Stimulated activated CD4-positive, alpha-beta T cell treated with anti-CD3 and anti-CD28 coated beads, Interleukin-1b, Interleukin-23, amount 100 ng/mL, for 1 hour (primary cell): ENCODE measurements at regions not wholly inside any gene's neighbourhood (a gene's known extent, or its start where the extent isn't known, plus 50 kb on each side); places are given as distances from the start of the nearest gene placed in this dataset.
A peak's percentile ranks its signal among the peaks of the same experiment; 100 is the strongest.
"Not testable (repeated sequence)": the region's sequence is repeated elsewhere in the genome, so short reads cannot be mapped to it uniquely, and the experiment has no call there.

ENCODE experiments used
- DNase-seq, 2 donors: peaks; one replicate each; pipeline ENCODE4 v3.0.0-alpha.2; 2020; ENCODE audit warnings: low read depth in 2 of 2

DNA sequence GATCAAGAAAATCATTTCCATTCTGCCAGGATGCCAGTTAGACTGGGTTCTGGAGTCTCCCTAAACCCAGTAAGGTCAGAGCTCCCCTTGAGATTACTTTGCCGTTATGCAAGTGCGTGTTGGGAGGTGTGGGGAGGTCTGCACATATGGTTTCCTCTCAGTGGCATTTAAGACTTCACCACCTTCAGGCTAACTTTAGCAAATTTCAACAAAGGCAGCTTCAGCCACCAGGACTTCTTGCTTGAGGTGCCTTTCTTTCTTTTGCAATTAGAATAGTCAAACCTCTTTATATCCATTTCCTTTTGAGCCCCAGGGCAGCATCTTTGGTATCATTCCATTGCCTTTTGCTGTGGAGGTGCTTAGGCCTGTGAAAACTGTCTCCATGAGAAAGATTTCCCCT lies 117.2 kb upstream of the CCND2 start:
- DNase-seq, result no peak

DNA sequence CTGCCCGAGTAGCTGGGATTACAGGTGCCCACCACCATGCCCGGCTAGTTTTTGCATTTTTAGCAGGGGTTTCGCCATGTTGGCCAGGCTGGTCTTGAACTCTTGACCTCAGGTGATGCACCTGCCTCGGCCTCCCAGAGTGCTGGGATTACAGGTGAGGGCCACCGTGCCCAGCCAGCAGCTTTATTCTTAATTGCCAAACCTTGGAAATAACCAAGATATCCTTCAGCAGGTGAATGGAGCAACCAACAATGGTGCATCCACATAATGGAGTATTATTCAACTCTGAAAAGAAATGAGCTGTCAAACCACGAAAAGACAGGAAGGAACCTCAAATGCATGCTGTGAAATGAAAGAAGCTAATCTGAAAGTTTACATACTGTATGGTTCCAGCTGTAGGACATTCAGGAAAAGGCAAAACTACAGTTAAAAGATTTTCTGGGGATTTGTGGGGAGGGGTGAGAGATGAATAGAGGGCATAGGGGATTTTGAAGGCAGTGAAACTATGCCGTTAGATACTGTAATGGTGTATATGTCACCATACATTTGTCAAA lies 118.8 kb upstream of the CCND2 start:
- no peak for DNase-seq

DNA sequence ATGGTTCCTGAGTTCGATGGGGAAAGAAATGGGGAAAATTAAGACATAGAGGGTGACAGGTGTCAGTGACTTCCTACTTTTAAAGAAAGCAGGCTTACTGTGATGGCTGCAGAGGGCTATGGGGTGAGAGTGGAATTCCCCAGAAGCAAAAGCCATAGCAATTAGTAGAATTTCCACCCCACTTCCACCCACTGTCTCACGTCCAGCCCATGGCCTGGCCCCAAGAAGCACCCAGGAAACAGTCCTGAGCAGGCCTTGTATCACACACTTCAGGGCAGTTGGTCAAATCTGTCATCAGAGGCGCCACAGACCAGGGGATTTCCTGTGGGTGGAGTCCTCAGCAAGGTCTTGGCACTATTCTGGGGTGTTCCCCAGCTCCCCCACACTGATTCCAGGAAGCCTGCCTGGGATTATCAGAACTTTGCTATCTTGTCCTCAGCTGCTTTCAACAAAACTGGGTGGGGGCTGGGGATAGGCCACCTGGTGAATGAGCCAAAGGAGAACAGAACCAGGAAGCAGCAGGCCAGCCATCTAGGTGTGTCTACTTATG lies 120.1 kb upstream of the CCND2 start:
- DNase-seq, result no peak

DNA sequence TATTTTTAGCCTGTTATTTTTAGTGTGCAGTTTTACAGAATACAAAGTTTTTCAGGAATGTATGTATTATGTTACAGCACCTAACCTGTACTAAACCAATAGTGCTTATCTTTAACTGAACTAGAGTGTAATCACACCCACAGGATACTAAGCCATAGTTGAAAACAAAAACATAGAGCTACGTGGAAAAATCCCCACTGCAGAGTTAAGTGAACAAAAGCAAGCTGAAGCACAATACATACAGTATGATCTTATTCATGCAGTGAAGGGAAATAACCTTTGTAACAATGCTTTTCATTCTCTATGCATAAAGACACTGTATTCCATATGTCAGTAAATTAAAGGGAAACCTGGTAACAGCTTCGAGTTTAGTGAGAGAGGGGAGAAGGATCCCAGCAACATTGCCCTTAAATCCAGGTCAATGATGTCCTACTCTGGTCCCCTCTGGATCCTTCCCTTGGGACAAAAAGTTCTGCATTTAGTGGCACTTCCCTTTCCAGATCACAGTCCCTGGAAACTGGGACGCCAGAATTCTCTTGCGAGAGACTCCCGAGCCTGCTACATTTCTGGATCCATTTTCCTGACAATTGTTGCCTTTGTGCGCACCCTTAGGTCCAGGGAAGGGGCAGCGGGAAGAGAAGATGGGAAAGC lies 121.3 kb upstream of the CCND2 start:
- no peak for DNase-seq

DNA sequence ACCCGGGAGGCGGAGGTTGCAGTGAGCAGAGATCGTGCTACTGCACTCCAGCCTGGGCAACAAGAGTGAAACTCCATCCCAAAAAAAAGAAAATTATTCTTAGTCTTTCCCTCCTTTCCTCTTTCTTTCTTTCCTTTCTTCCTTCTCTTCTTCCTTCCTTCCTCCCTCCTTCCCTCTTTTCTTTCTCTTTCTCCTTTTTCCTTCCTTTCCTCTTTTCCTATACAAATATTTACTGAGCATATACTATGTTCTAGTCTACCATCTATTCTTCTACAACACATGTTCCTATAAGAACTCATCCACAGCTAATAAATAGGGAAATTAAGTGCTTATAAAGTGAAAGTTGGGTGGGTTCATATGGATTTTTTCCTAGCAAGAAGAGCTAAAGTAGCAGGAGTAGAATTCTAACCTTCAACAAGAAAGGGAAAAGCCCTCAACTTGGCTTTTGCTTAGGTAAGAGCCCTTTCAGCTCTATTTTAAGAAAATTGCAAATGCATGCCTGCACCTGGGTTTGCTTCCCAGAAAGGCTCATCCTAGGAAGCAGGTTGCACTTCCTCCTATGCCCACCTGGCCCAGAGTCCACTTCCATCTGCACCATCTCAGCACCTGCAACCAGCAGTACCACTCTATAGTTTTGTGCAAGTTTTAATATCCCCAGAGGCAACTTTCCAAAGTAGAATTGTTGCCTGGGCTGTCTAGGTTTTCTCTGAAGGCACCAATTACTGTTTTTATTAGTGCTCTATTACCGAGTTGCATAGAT lies 122.0 kb upstream of the CCND2 start:
- no peak for DNase-seq

DNA sequence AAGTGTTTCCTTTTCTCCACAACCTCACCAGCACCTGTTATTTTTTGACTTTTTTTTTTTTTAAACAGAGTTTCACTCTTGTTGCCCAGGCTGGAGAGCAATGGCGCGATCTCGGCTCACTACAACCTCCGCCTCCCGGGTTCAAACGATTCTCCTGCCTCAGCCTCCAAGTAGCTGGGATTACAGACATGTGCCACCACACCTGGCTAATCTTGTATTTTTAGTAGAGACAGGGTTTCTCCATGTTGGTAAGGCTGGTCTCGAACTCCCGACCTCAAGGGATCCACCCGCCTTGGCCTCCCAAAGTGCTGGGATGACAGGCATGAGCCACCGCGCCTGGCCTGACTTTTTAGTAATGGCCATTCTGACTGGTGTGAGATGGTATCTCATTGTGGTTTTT lies 123.2 kb upstream of the CCND2 start:
- DNase-seq, result not testable (repeated sequence)

DNA sequence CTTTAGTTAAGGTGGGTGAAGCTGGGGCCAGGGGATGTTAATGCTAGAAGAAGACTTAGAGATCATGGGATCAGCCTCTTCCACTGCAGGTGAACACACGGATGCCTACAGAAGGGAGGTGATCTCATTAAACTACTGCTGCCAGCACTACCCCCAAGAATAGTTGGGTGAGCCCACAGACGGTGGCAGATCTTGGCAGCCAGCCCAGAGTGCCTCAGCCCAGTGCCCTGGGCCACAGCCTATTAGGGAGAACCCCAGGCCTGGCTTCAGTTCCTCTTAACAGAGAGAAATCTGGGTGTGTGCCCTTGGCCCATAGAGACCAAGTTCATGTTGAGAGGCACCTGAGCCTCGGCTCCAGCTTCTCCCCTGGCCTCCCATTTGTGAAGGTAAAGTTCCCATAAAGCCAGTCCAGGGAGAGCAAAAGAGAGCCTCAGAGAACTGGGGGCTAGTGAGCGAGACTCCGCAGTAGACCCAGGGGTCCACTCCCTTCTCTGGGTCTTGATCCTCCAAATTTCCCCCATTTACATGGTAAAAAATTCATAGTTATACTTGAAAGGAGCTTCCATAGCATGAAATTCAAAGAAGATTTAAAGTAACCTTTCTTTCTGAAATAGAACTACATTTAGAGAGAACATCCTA lies 125.0 kb upstream of the CCND2 start:
- DNase-seq, result no peak

DNA sequence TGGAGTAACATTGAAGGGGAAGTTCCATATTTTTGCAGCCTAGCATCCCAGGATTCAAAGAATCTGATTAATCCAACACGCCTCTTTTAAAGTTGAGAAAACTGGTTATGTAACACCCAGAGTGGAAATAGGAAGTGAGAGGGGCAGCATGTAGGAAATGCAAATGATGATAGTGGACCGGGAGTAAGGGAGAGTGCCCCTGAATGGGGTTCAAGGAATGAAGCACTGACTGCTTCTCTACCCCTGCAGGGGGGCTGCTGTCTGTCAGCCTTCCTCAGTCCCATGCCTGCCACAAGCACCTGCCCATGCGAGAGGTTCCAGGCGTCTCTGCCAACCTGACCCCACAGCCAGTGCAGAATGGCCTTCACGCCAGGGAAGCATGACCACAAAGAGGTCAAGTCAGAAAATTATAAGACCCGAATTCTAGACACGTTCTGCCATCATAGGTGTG lies 126.5 kb upstream of the CCND2 start:
- DNase-seq, result no peak

DNA sequence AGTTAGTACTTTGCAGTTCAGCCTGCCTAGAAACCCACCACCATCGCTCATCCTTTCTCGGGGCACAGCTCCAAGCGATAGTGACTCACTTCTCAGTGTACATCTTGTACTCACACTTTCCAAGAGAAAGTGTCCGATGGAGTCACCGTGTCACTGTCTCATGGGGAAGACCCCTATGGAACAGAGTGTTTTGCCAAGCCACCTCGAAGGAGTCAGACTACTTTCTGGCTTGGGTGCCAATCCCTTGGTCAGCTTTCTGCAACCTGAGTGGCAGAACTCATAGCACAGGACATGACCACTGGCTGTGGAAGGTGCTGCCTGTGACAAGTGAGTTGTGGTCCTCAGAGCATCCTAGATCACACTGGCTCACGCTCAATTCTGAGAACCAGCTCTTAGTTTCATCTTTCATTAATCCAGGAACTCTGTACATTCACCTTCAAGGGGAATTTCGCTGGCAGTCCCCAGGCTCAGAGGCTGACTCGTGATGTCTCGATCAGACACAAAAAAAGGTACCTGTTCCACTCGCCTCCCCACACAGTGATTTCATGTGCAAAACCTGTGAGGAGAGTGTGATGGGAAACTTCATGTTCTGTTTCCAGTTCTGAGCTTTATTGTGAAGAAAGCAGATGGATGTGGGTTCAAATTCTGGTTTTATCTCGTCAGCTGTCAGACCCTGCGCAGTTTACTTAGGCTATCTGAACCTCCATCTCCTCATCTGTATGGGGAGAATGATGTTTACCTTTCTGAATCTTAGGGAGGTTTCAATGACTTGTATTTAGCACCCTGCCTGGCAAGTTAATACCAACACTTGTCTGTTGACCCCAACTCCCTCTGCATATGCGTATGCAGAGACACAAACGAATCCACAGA lies 127.3 kb upstream of the CCND2 start:
- peak in 1 of 2 donors; percentile 33 for DNase-seq

DNA sequence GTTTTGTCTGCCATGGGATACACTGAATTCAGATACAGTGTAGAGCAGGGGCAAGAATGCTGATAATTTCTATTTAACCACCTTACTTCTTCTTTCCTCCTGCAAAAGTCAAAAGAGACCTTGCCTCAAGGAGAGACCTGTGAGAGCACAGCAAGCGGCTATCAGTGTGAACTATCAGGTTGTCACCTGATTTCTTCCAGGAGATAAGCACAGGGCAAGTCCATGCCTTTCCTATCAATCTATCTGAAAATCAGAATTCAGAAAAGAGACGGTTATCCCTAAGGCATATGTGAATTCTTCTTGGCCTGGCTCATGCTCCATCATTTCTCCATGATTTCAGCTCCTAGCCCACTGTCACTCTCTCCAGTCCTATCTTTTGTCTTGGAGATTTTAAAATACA lies 128.9 kb upstream of the CCND2 start:
- no peak for DNase-seq

DNA sequence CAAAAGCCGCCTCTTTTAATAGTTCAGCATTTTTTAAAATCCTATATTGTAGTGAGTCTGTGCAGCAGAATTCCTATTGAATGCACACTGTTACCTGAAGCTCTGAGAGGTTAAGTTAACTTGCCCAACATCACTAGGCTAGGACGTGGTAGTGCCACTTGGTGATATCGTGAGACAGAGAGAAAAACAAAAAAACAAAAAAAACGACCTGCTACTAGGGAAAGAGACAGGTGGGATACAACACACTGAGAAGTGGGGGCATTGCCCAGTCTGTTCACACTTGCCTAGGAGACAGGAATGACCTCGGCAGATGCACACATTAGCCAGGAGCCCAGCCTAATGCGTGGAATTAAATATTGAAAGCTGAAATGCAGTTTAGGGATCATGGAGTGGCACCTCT lies 129.7 kb upstream of the CCND2 start:
- no peak for DNase-seq

DNA sequence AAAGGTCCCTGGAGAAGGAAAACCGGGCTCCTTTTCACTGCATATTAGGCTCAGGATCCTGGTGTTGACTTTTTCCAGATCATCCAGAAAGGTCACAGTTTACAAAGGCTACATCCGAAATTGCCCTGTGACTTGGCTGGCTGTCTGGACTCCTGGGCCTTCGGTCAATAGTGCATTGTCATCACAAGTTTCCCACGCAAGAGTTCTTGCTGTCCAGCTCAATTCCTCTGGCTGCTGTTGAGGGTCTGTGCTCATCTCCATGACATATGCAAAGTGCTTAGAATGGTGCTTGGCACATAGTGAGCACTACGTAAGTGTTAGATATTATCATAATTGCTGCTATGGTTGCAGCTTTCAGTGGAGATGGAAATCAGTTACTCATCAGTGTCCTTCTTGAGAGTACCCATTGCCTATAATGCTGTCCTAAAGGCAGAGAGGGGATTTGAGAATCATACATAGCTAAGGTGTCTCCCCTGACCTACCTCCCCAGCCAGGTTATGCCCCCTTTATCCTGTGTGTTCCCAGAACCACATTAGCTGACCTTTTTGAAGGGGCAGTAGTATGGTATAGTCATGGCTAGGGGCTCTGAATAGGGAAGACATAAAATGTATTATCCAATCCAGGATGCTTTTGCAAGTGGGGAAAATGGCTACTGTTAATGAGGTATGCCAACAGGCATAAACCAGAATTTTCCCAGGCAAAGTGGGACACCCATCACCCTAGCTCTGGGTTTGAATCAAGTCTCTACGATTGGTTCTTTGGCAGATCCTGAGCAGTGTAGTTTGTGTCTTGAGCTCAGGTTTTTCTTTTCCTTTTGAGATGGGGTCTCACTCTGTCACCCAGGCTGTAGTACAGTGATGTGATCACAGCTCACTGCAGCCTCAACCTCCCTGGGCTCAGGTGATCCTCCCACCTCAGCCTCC lies 132.0 kb upstream of the CCND2 start:
- no peak for DNase-seq

DNA sequence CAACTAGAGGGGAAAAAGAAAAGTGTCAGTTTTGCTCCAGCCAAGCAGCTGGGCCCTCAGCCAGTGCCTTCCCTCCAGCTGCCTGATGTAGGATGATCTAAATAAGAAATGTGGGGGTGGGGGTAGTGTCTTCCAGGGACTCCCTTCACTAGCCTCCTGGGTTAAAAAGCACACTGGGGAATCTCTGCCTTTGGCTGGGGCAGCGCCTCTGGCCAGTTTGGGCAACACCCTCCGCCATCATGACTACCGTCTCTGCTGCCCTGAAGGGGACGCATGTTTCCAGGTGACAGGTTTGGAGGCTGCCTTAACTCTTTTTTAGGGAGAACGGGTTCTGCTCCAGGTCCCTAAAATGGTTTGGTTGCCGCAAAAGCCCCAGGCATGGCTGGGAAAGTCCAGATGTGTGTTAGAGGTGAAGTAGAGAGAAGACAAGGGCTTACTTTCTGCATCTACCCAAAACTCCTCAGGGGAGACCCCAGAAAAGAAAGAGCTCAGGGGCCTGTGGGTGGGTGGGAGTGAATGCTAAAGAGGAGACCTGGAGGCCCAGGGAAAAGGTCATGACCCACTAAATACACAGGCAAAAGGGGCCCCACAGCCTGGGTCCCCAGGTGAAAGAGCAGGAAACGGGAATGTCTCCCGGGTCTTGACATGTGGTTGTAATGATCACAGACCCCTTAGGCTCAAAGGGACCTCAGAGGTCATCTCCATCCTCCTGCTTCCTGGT lies 132.8 kb upstream of the CCND2 start:
- DNase-seq, result no peak

DNA sequence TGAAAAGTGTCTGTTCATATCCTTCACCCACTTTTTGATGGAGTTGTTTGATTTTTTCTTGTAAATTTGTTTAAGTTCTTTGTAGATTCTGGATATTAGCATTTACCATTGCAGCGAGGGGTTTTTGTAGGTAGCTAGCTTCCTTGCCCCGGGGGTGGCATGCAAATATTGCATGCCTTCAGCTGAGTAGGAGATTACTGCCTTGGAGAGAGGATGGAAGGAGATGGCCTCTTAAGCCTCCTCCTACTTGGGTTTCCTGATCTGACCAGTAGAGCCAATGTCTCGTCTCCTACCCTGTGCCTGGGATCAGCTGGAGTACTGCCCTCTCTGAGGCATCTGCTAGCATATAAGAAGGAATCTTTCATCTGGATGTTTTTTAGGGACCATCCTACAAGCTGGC lies 134.4 kb upstream of the CCND2 start:
- no peak for DNase-seq

DNA sequence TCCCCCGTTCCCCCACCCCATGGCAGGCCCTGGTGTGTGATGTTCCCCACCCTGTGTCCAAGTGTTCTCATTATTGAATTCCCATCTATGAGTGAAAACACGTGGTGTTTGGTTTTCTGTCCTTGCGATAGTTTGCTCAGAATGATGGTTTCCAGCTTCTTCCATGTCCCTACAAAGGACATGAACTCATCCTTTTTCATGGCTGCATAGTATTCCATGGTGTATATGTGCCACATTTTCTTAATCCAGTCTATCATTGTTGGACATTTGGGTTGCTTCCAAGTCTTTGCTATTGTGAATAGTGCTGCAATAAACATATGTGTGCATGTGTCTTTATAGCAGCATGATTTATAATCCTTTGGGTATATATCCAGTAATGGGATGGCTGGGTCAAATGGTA lies 135.0 kb upstream of the CCND2 start:
- not testable (repeated sequence) for DNase-seq

DNA sequence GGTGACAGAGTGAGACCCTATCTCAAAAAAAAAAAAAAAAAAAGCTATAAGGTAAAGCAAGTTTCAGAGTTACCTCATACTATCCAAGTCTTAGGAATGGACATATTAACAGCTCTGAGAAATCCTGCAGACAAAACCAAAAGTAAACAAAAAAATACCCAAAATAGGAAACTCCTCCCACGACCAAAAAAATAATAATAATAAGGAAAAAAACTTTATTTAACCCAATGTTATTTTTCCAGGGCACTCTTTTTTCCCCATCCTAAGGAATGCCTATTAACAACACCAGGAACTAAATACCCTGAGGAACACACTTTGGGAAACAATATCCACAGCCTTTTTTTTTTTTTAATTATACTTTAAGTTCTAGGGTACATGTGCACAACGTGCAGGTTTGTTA lies 135.5 kb upstream of the CCND2 start:
- DNase-seq, result no peak

DNA sequence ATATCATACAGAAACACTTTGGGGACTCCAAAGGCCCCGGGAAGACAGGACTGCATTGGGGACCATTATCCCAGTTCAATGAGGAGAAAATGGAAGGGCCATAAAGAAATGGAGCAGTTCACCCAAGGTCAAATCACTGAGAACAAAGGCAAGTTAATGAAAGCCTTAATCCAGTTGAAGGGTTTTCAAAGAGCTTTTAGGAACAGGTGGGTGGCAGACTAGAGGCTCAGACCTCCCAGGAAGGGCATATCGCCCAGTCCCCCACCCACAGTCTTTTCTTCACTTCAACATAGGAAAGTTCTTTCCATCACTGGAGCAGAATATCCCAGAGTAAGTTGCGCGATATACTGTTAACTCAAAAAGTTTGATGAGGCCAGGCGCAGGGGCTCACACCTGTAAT lies 136.1 kb upstream of the CCND2 start:
- no peak for DNase-seq

DNA sequence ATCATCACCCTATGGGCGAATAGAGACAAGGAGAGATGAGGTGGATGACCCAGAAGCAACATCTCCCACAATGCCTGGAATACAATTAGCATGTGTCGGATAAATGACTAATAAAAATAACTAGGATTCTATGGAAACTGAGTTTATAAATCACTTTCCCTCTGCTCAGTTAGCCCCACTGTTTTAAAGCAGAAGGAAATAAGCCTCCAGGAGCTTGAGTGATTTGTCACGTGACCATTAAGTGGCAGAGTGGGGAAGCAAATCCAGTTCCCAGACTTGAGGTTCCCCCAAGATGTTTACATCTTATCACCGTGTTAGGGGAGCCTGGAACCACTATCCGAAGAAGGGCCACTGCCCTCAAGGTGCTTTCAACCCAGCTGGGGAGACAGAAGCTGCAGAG lies 136.5 kb upstream of the CCND2 start:
- DNase-seq, result no peak

DNA sequence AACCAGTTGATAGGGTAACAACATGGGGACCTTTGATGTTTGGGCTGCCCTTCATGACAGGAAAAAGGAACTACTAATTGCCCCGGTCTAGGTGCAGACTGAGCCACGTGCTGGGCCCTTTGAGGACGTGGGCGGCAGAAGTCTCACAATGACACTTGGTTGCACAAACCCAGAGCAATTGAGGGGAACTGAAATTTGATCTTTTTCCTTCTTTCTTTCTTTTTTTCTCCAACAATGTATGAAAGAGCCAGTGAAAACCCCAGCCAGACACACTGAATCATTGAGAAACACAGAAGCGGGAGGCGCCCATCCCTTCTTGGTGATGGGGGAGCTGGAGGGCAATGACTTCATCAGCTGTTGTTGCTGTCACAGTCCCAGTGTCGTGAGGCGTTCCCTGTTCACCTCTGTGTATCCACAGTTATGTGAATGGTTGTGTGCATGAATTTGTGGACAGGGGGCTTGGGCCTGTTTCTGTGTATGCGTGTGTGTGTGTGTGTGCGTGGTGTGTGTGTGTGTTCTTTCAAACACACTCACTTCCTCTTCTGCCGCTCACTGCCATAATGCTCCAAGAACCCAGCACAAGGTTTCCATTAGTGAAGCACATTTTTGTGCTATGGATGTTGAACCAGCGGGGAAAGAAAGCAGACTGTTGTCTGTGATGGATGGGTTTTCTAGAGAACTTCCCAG lies 137.5 kb upstream of the CCND2 start:
- peak in 1 of 2 donors; percentile 37 for DNase-seq
